DOHH2 (cell line): ENCODE measurements at regions not wholly inside any gene's neighbourhood (a gene's known extent, or its start where the extent isn't known, plus 50 kb on each side); places are given as distances from the start of the nearest gene placed in this dataset.

ENCODE experiments used
- EZH2phosphoT487 ChIP-seq: fragments of 200-600 bp; sonication (generic); IDR thresholded peaks from 2 replicates; pipeline ENCODE4 v1.6.1; 2017; ENCODE audit warnings: borderline replicate concordance, mild to moderate bottlenecking, antibody characterized with exemption, low read length, moderate library complexity, mixed read lengths
- TF ChIP-seq, protein P1 (sequence below): fragments of 200-600 bp; sonication (generic); IDR thresholded peaks from one replicate; pipeline ENCODE4 v1.5.1; 2014; ENCODE audit warnings: antibody characterized with exemption, mild to moderate bottlenecking, low read depth, low read length; ENCODE audit not compliant: poor library complexity, severe bottlenecking

DNA sequence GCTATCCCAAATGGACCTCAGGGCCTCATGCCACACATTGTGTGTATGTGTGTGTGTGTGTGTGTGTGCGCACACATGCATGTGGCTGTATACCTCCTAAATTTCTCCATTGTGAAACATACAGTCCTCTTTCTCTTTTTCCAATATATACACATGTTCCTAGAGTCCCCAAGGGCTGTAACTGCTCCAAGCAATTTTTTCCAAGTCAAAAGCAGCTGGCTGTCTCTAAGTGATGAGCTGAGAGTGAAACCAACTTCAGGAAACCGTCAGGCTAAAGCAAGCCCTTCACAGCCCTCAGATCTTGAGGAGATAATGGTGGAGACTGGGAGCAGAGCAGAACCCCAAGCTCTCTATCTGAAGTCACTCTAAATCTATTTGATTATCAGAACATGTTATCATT lies 496.1 kb upstream of the DIPK2B start:
- TF ChIP-seq, protein P1, sequence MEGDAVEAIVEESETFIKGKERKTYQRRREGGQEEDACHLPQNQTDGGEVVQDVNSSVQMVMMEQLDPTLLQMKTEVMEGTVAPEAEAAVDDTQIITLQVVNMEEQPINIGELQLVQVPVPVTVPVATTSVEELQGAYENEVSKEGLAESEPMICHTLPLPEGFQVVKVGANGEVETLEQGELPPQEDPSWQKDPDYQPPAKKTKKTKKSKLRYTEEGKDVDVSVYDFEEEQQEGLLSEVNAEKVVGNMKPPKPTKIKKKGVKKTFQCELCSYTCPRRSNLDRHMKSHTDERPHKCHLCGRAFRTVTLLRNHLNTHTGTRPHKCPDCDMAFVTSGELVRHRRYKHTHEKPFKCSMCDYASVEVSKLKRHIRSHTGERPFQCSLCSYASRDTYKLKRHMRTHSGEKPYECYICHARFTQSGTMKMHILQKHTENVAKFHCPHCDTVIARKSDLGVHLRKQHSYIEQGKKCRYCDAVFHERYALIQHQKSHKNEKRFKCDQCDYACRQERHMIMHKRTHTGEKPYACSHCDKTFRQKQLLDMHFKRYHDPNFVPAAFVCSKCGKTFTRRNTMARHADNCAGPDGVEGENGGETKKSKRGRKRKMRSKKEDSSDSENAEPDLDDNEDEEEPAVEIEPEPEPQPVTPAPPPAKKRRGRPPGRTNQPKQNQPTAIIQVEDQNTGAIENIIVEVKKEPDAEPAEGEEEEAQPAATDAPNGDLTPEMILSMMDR, result no peak
- TF ChIP-seq EZH2phosphoT487, result no peak
